ENCODE measurements at regions not wholly inside any gene's neighbourhood (a gene's known extent, or its start where the extent isn't known, plus 50 kb on each side); places are given as distances from the start of the nearest gene placed in this dataset.

GRCh38 chr12:74285773-74286172, 251.9 kb upstream of the ATXN7L3B start (continued):
- no peak for TF ChIP-seq CHD7 (IDR thresholded peaks at IDR 0.05; ENCODE audit: insufficient replicate concordance, low read length)

Data from H1 (cell line).